ENCODE measurements at regions not wholly inside any gene's neighbourhood (a gene's known extent, or its start where the extent isn't known, plus 50 kb on each side); places are given as distances from the start of the nearest gene placed in this dataset.

- DNase-seq = no peak
- no peak overlapping the region for H3K27ac ChIP-seq
- no peaks in the 10 kb centered on the region for H3K9me3 ChIP-seq
- H3K4me1 ChIP-seq = peaks cover 3% of the 10 kb centered on the region
- H3K36me3 ChIP-seq = no peaks in the 10 kb centered on the region
- no peak overlapping the region for H3K4me3 ChIP-seq
- ATAC-seq = no peak
- no peaks in the 10 kb centered on the region for H3K27me3 ChIP-seq (ENCODE audit: low read depth)
- TF ChIP-seq CTCF (IDR thresholded peaks at IDR 0.05) = no peak
- intact Hi-C loops (cut with DNase I) = no loop called here
Measured at GRCh38 chr1:193342811-193343210, 156.4 kb upstream of the B3GALT2 start.

- H3K27me3 ChIP-seq (ENCODE audit: low read depth) = no peaks in the 10 kb centered on the region
- H3K4me3 ChIP-seq = no peak overlapping the region
- intact Hi-C loops (cut with DNase I) = no loop called here
- DNase-seq (no peak), ATAC-seq (no peak)
- H3K36me3 ChIP-seq = no peaks in the 10 kb centered on the region
- H3K9me3 ChIP-seq = no peaks in the 10 kb centered on the region
- H3K27ac ChIP-seq = no peak overlapping the region
- peaks cover 4% of the 10 kb centered on the region for H3K4me1 ChIP-seq
- no peak for TF ChIP-seq CTCF (IDR thresholded peaks at IDR 0.05)
Measured at GRCh38 chr1:193340331-193340730, 153.9 kb upstream of the B3GALT2 start.

GRCh38 chr1:193339401-193339800, 153.0 kb upstream of the B3GALT2 start:
- TF ChIP-seq CTCF (IDR thresholded peaks at IDR 0.05) = no peak
- intact Hi-C loops (cut with DNase I) = no loop called here

GRCh38 chr1:193338194-193338593, 151.8 kb upstream of the B3GALT2 start:
- no peaks in the 10 kb centered on the region for H3K36me3 ChIP-seq
- no peaks in the 10 kb centered on the region for H3K27me3 ChIP-seq (ENCODE audit: low read depth)
- no peak for TF ChIP-seq CTCF (IDR thresholded peaks at IDR 0.05)
- H3K4me1 ChIP-seq = peaks cover 4% of the 10 kb centered on the region
- intact Hi-C loops (cut with DNase I) = no loop called here
- peaks cover 5% of the 10 kb centered on the region for H3K9me3 ChIP-seq
- ATAC-seq (no peak), DNase-seq (no peak)
- no peak overlapping the region for H3K4me3 ChIP-seq
- H3K27ac ChIP-seq = no peak overlapping the region

More at GRCh38 chr1:193339401-193339800, 153.0 kb upstream of the B3GALT2 start:
- H3K27me3 ChIP-seq (ENCODE audit: low read depth) = no peaks in the 10 kb centered on the region
- no peaks in the 10 kb centered on the region for H3K36me3 ChIP-seq
- no peaks in the 10 kb centered on the region for H3K9me3 ChIP-seq
- H3K27ac ChIP-seq = no peak overlapping the region
- DNase-seq (no peak), ATAC-seq (no peak)
- H3K4me1 ChIP-seq = peaks cover 4% of the 10 kb centered on the region
- H3K4me3 ChIP-seq = no peak overlapping the region

- intact Hi-C loops (cut with DNase I) = no loop called here
- peaks cover 4% of the 10 kb centered on the region for H3K4me1 ChIP-seq
- H3K27ac ChIP-seq = no peak overlapping the region
- DNase-seq = no peak
- no peaks in the 10 kb centered on the region for H3K36me3 ChIP-seq
- H3K9me3 ChIP-seq = peaks cover 13% of the 10 kb centered on the region
- ATAC-seq = no peak
- no peak overlapping the region for H3K4me3 ChIP-seq
- H3K27me3 ChIP-seq (ENCODE audit: low read depth) = no peaks in the 10 kb centered on the region
- no peak for TF ChIP-seq CTCF (IDR thresholded peaks at IDR 0.05)
Measured at GRCh38 chr1:193335806-193336428, 149.5 kb upstream of the B3GALT2 start.
